Left cardiac atrium (tissue), 4 donors: ENCODE measurements at regions not wholly inside any gene's neighbourhood (a gene's known extent, or its start where the extent isn't known, plus 50 kb on each side); places are given as distances from the start of the nearest gene placed in this dataset.
A peak's percentile ranks its signal among the peaks of the same experiment; 100 is the strongest.

ENCODE experiments used
- ATAC-seq, 2 donors: fragments of 200-7000 bp; cut with Tn5 transposase; one replicate each; pipeline ENCODE4 v1.9.1; 2020; ENCODE audit warnings: mild to moderate bottlenecking in 2 of 2, moderate library complexity in 2 of 2
- DNase-seq: peaks from one replicate; pipeline ENCODE4 v3.0.0-alpha.2; 2020
- intact Hi-C, 2 donors: fragments of 100-400 bp; cut with DNase I; formaldehyde crosslinking; loops; one replicate each; pipeline versions ENCODE4 v1.14.1 to v1.15.1; 2022 to 2023
- donor health status: DM: no; HTN: yes; CAD: no.
- donor health status: DM: no; HTN: yes; CAD: no; lungs with severe emphysema.
- donor health status: DM: yes; HTN: yes; CAD: no.
- donor health status: Dilated cardiomyopathy.

- ATAC-seq (peak; percentile 35 to 60), DNase-seq (no peak)
- intact Hi-C loops, result no loop called here
These were observed 1063.3 kb upstream of the CITED2 start for GRCh38 chr6:140437619-140438345.

- no peak for DNase-seq
- intact Hi-C loops, result no loop called here
- no peak for ATAC-seq
These were observed 1061.8 kb upstream of the CITED2 start for GRCh38 chr6:140436023-140436811.

GRCh38 chr6:140434761-140435160 is 1060.3 kb upstream of the CITED2 start:
- intact Hi-C loops, result no loop called here
- DNase-seq, result no peak
- ATAC-seq, result no peak

- intact Hi-C loops, result no loop called here
- no peak for DNase-seq
- ATAC-seq, result no peak
These were observed 1058.6 kb upstream of the CITED2 start for GRCh38 chr6:140433072-140433471.

- intact Hi-C loops, result no loop called here
- no peak for DNase-seq
- no peak for ATAC-seq
These were observed 1053.4 kb upstream of the CITED2 start for GRCh38 chr6:140427842-140428241.

GRCh38 chr6:140414966-140415620 is 1040.6 kb upstream of the CITED2 start:
- intact Hi-C loops, result no loop called here
- DNase-seq (no peak), ATAC-seq (no peak)

GRCh38 chr6:140403020-140403419 is 1028.6 kb upstream of the CITED2 start:
- ATAC-seq (no peak), DNase-seq (no peak)
- intact Hi-C loops, result no loop called here

- DNase-seq (no peak), ATAC-seq (no peak)
- intact Hi-C loops, result no loop called here
These were observed 1027.3 kb upstream of the CITED2 start for GRCh38 chr6:140401761-140402160.

GRCh38 chr6:140398076-140398475 is 1023.6 kb upstream of the CITED2 start:
- ATAC-seq (no peak), DNase-seq (no peak)
- intact Hi-C loops, result no loop called here

GRCh38 chr6:140397106-140397505 is 1022.7 kb upstream of the CITED2 start:
- ATAC-seq, result no peak
- intact Hi-C loops, result no loop called here
- DNase-seq, result no peak

- ATAC-seq (no peak), DNase-seq (no peak)
- intact Hi-C loops, result no loop called here
These were observed 1019.5 kb upstream of the CITED2 start for GRCh38 chr6:140393665-140394540.

- DNase-seq, result no peak
- ATAC-seq, result no peak
- intact Hi-C loops, result no loop called here
These were observed 1014.4 kb upstream of the CITED2 start for GRCh38 chr6:140388815-140389214.

- no peak for ATAC-seq
- DNase-seq, result no peak
- intact Hi-C loops, result no loop called here
These were observed 1013.8 kb upstream of the CITED2 start for GRCh38 chr6:140388192-140388802.

GRCh38 chr6:140385679-140386078 is 1011.2 kb upstream of the CITED2 start:
- no peak for ATAC-seq
- no peak for DNase-seq
- intact Hi-C loops, result no loop called here

- intact Hi-C loops, result no loop called here
- ATAC-seq, result no peak
- DNase-seq, result no peak
These were observed 1007.9 kb upstream of the CITED2 start for GRCh38 chr6:140382355-140382754.

GRCh38 chr6:140380427-140381218 is 1006.2 kb upstream of the CITED2 start:
- ATAC-seq (peak in 1 of 2 donors; percentile 59), DNase-seq (no peak)
- intact Hi-C loops, result no loop called here

GRCh38 chr6:140379919-140380318 is 1005.5 kb upstream of the CITED2 start:
- DNase-seq, result no peak
- intact Hi-C loops, result no loop called here
- ATAC-seq, result no peak

GRCh38 chr6:140376209-140376608 is 1001.8 kb upstream of the CITED2 start:
- intact Hi-C loops, result no loop called here
- DNase-seq (no peak), ATAC-seq (no peak)
